ENCODE measurements at regions not wholly inside any gene's neighbourhood (a gene's known extent, or its start where the extent isn't known, plus 50 kb on each side); places are given as distances from the start of the nearest gene placed in this dataset.
A peak's percentile ranks its signal among the peaks of the same experiment; 100 is the strongest.

DNA sequence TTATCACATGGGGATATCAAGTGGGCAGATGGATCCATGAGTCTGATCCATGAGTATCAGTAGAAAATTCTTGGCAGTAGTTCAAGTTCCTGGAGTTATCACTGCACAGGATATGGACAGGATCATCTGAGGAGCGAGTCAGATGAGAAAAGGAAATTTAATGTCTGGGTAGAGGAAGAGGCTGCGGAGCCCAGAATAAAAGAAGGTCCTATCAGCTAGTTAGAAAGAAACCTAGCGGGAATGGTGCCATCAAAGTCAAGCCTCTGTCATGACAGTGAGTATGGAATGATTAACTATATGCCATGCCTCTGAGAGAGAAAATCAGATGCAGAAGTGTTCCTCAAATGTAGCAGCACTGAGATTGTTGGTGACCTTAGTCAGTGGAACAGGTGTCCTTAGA, 248.1 kb downstream of the PIK3R1 start:
- ChIA-PET CTCF (ENCODE audit: partially characterized antibody) (interaction anchor here (0.8 to 5.7 kb wide), 4 partner anchors 9 to 183 kb away, joined by 4 to 96 read pairs (median 8); no protein-coding TSS in a partner anchor), POLR2A (ENCODE audit: partially characterized antibody) (interaction anchor here (4.0 kb wide), 1 partner anchor 176 kb away, joined by 24 read pairs; no protein-coding TSS in a partner anchor)
- Mint-ChIP-seq H3K27me3 (no peaks in the 10 kb centered on the region), H3K36me3 (no peaks in the 10 kb centered on the region), H3K27ac (no peak overlapping the region), H3K4me3 (no peak overlapping the region), H3K4me1 (peaks cover 3 to 11% (median 4%) of the 10 kb centered on the region in 4 donors), H3K9me3 (no peaks in the 10 kb centered on the region)
- no peak for DNase-seq
- Histone ChIP-seq H3K27me3 (ENCODE audit: insufficient read depth, low read length) (no peaks in the 10 kb centered on the region), H3K27ac (ENCODE audit: low read depth, low read length) (no peak overlapping the region), H3K4me3 (ENCODE audit: low read length in 2 of 2) (no peak overlapping the region), H3K9me3 (ENCODE audit: control insufficient read depth in 1 of 2, low read length in 2 of 2) (no peaks in the 10 kb centered on the region), H3K4me1 (ENCODE audit: insufficient read depth, low read length) (peaks cover 25% of the 10 kb centered on the region), H3K36me3 (ENCODE audit: insufficient read depth, low read length) (no peaks in the 10 kb centered on the region)
- intact Hi-C loops (cut with micrococcal nuclease): no loop called here

DNA sequence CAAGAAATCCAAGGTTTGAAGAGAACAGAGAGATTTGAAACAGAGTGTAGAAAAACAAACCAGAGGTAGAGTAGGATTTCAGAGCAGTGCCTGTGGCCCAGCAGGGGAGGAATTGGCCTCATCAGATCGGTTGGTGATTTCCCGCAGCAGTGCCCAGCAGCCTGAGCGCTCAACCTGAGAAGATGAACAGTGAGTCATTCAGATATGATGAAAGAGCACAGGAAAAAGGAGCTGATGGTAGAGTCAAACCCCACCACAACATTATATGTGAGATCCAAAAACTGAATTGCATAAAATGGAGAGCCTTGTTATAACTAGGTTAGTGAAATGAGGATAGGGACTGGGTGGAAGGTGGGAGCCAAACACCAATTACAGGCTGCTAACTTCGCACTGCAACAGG, 248.9 kb downstream of the PIK3R1 start:
- ChIA-PET CTCF (ENCODE audit: partially characterized antibody) (interaction anchor here (1.2 to 3.3 kb wide), 3 partner anchors 164 to 209 kb away, joined by 5 to 12 read pairs (median 10); no protein-coding TSS in a partner anchor), POLR2A (ENCODE audit: partially characterized antibody) (interaction anchor here (0.6 to 1.2 kb wide), 3 partner anchors 178 to 249 kb away, joined by 3 read pairs; partner anchors contain the start of gene PIK3R1)
- H3K36me3 Mint-ChIP-seq: no peaks in the 10 kb centered on the region
- H3K27ac Mint-ChIP-seq: no peak overlapping the region
- no peaks in the 10 kb centered on the region for H3K9me3 Mint-ChIP-seq
- no peak overlapping the region for H3K4me3 Mint-ChIP-seq
- no peaks in the 10 kb centered on the region for H3K9me3 ChIP-seq (ENCODE audit: control insufficient read depth in 1 of 2, low read length in 2 of 2)
- no peaks in the 10 kb centered on the region for H3K27me3 ChIP-seq (ENCODE audit: insufficient read depth, low read length)
- no peaks in the 10 kb centered on the region for H3K36me3 ChIP-seq (ENCODE audit: insufficient read depth, low read length)
- intact Hi-C loops (cut with micrococcal nuclease): no loop called here
- H3K4me1 ChIP-seq (ENCODE audit: insufficient read depth, low read length): peaks cover 20% of the 10 kb centered on the region
- H3K27ac ChIP-seq (ENCODE audit: low read depth, low read length): no peak overlapping the region
- H3K27me3 Mint-ChIP-seq: peaks cover under 1 to 2% of the 10 kb centered on the region in 2 donors
- no peak overlapping the region for H3K4me3 ChIP-seq (ENCODE audit: low read length in 2 of 2)
- peak in 3 of 5 donors; percentile 7 to 52 (median 19) for DNase-seq
- peaks cover 0 to 5% (median 2%) of the 10 kb centered on the region in 4 donors for H3K4me1 Mint-ChIP-seq

DNA sequence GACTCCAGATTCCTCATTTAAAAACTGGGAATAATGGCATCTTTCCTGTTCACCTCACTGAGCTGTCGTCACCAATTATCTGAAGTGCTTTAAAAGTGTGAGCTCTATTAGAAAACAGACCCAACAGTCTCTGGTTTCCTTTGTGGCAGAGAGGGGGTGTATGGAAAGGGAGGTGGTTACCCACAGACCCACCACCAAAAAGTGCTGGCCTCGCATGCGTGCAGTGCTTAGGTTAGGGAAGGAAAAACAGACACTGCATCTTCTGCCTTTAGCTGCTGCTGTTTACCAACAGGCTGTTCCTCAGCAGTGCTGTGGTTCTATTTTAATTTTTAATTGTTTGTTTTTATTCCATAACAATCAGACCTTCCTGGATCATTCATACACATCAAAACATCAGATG, 249.6 kb downstream of the PIK3R1 start:
- intact Hi-C loops (cut with micrococcal nuclease): no loop called here
- no peak overlapping the region for H3K4me3 ChIP-seq (ENCODE audit: low read length in 2 of 2)
- H3K4me1 ChIP-seq (ENCODE audit: insufficient read depth, low read length): peaks cover 20% of the 10 kb centered on the region
- no peak overlapping the region for H3K4me3 Mint-ChIP-seq
- ChIA-PET CTCF (ENCODE audit: partially characterized antibody) (interaction anchor here (1.2 to 3.3 kb wide), 3 partner anchors 165 to 210 kb away, joined by 5 to 12 read pairs (median 10); no protein-coding TSS in a partner anchor), POLR2A (ENCODE audit: partially characterized antibody) (interaction anchor here (0.6 to 1.2 kb wide), 5 partner anchors 179 to 249 kb away, joined by 3 read pairs; partner anchors contain the start of gene PIK3R1)
- H3K27me3 ChIP-seq (ENCODE audit: insufficient read depth, low read length): no peaks in the 10 kb centered on the region
- H3K4me1 Mint-ChIP-seq: peaks cover 0 to 2% (median under 1%) of the 10 kb centered on the region in 4 donors
- DNase-seq: peak in 1 of 5 donors; percentile 6
- H3K27me3 Mint-ChIP-seq: peaks cover 1 to 2% of the 10 kb centered on the region in 2 donors
- H3K27ac ChIP-seq (ENCODE audit: low read depth, low read length): no peak overlapping the region
- peaks cover 0 to 1% (median 0%) of the 10 kb centered on the region in 8 donors for H3K9me3 Mint-ChIP-seq
- H3K9me3 ChIP-seq (ENCODE audit: control insufficient read depth in 1 of 2, low read length in 2 of 2): no peaks in the 10 kb centered on the region
- H3K36me3 Mint-ChIP-seq: no peaks in the 10 kb centered on the region
- H3K36me3 ChIP-seq (ENCODE audit: insufficient read depth, low read length): no peaks in the 10 kb centered on the region
- H3K27ac Mint-ChIP-seq: no peak overlapping the region

- no peaks in the 10 kb centered on the region for H3K9me3 ChIP-seq (ENCODE audit: control insufficient read depth in 1 of 2, low read length in 2 of 2)
- peaks cover 20% of the 10 kb centered on the region for H3K4me1 ChIP-seq (ENCODE audit: insufficient read depth, low read length)
- H3K27me3 ChIP-seq (ENCODE audit: insufficient read depth, low read length): no peaks in the 10 kb centered on the region
- no peak overlapping the region for H3K4me3 Mint-ChIP-seq
- H3K36me3 ChIP-seq (ENCODE audit: insufficient read depth, low read length): no peaks in the 10 kb centered on the region
- H3K27ac Mint-ChIP-seq: no peak overlapping the region
- CTCF ChIA-PET (ENCODE audit: partially characterized antibody): interaction anchor here (2.8 kb wide), 1 partner anchor 179 kb away, joined by 12 read pairs; no protein-coding TSS in a partner anchor
- H3K27ac ChIP-seq (ENCODE audit: low read depth, low read length): no peak overlapping the region
- H3K9me3 Mint-ChIP-seq: peaks cover 0 to 1% (median 0%) of the 10 kb centered on the region in 8 donors
- POLR2A ChIA-PET (ENCODE audit: partially characterized antibody): no interaction called here
- no peaks in the 10 kb centered on the region for H3K4me1 Mint-ChIP-seq
- no peak overlapping the region for H3K4me3 ChIP-seq (ENCODE audit: low read length in 2 of 2)
- H3K27me3 Mint-ChIP-seq: peaks cover 1 to 4% of the 10 kb centered on the region in 2 donors
- DNase-seq: no peak
- no peaks in the 10 kb centered on the region for H3K36me3 Mint-ChIP-seq
- intact Hi-C loops (cut with micrococcal nuclease): no loop called here
Measured at GRCh38 chr5:68465934-68466551, 250.5 kb downstream of the PIK3R1 start.

GRCh38 chr5:68467208-68467607, 251.7 kb downstream of the PIK3R1 start:
- Histone ChIP-seq H3K4me1 (ENCODE audit: insufficient read depth, low read length) (peaks cover 20% of the 10 kb centered on the region), H3K36me3 (ENCODE audit: insufficient read depth, low read length) (no peaks in the 10 kb centered on the region), H3K4me3 (ENCODE audit: low read length in 2 of 2) (no peak overlapping the region), H3K27ac (ENCODE audit: low read depth, low read length) (no peak overlapping the region), H3K27me3 (ENCODE audit: insufficient read depth, low read length) (no peaks in the 10 kb centered on the region), H3K9me3 (ENCODE audit: control insufficient read depth in 1 of 2, low read length in 2 of 2) (no peaks in the 10 kb centered on the region)
- CTCF ChIA-PET (ENCODE audit: partially characterized antibody): interaction anchor here (2.8 kb wide), 1 partner anchor 180 kb away, joined by 12 read pairs; no protein-coding TSS in a partner anchor
- no peak overlapping the region for H3K4me3 Mint-ChIP-seq
- H3K9me3 Mint-ChIP-seq: peaks cover 0 to 1% (median 0%) of the 10 kb centered on the region in 8 donors
- H3K27ac Mint-ChIP-seq: no peak overlapping the region
- DNase-seq: no peak
- H3K36me3 Mint-ChIP-seq: no peaks in the 10 kb centered on the region
- POLR2A ChIA-PET (ENCODE audit: partially characterized antibody): no interaction called here
- H3K27me3 Mint-ChIP-seq: peaks cover 1 to 6% of the 10 kb centered on the region in 2 donors
- no peaks in the 10 kb centered on the region for H3K4me1 Mint-ChIP-seq
- intact Hi-C loops (cut with micrococcal nuclease): no loop called here

DNA sequence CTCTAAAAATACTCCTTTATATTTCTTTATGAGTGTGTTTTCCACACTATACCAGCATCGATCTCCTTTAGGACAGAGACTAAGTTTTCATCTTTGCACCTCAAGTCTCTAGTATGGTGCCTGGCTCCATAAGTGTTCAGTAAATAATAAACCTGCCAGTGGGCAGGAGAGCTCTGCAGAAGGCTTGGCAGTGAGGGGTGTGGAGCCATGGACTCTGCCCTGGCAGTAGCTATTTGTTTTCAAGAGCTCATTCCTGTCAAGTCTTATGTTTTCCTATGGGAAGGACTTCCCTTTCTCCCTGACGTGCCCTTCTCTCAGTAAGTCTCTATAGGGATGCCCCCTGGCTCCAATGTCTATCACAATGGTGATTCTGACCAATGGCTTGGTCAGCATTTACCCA, 252.2 kb downstream of the PIK3R1 start:
- intact Hi-C loops (cut with micrococcal nuclease): no loop called here
- Mint-ChIP-seq H3K4me3 (no peak overlapping the region), H3K36me3 (no peaks in the 10 kb centered on the region), H3K9me3 (peaks cover 0 to 1% (median 0%) of the 10 kb centered on the region in 8 donors), H3K4me1 (no peaks in the 10 kb centered on the region), H3K27me3 (peaks cover 1 to 6% of the 10 kb centered on the region in 2 donors), H3K27ac (no peak overlapping the region)
- no peaks in the 10 kb centered on the region for H3K9me3 ChIP-seq (ENCODE audit: control insufficient read depth in 1 of 2, low read length in 2 of 2)
- peaks cover 20% of the 10 kb centered on the region for H3K4me1 ChIP-seq (ENCODE audit: insufficient read depth, low read length)
- ChIA-PET POLR2A (ENCODE audit: partially characterized antibody) (no interaction called here), CTCF (ENCODE audit: partially characterized antibody) (no interaction called here)
- no peaks in the 10 kb centered on the region for H3K36me3 ChIP-seq (ENCODE audit: insufficient read depth, low read length)
- no peaks in the 10 kb centered on the region for H3K27me3 ChIP-seq (ENCODE audit: insufficient read depth, low read length)
- H3K27ac ChIP-seq (ENCODE audit: low read depth, low read length): no peak overlapping the region
- DNase-seq: no peak
- H3K4me3 ChIP-seq (ENCODE audit: low read length in 2 of 2): no peak overlapping the region

DNA sequence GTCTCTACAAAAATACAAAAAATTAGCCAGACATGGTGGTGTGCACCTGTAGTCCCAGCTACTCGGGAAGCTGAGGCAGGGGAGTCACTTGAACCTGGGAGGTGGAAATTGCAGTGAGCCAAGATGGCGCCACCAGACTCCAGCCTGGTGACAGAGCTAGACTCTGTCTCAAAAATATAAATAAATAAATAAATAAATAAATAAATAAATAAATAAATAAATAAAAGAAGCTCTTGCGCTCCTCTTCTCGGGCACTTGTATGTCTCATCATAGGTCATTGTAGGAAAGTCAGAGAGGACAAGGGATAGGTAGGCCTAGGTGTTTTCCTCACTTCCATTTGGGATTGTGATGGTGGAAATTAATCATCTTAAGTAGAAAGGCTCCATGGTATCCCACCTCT, 252.8 kb downstream of the PIK3R1 start:
- ChIA-PET CTCF (ENCODE audit: partially characterized antibody) (no interaction called here), POLR2A (ENCODE audit: partially characterized antibody) (no interaction called here)
- Mint-ChIP-seq H3K4me1 (no peaks in the 10 kb centered on the region), H3K36me3 (no peaks in the 10 kb centered on the region), H3K4me3 (no peak overlapping the region), H3K9me3 (peaks cover 0 to 1% (median 0%) of the 10 kb centered on the region in 8 donors), H3K27ac (no peak overlapping the region), H3K27me3 (peaks cover 1 to 6% of the 10 kb centered on the region in 2 donors)
- Histone ChIP-seq H3K4me1 (ENCODE audit: insufficient read depth, low read length) (peaks cover 20% of the 10 kb centered on the region), H3K27ac (ENCODE audit: low read depth, low read length) (no peak overlapping the region), H3K9me3 (ENCODE audit: control insufficient read depth in 1 of 2, low read length in 2 of 2) (no peaks in the 10 kb centered on the region), H3K27me3 (ENCODE audit: insufficient read depth, low read length) (no peaks in the 10 kb centered on the region), H3K36me3 (ENCODE audit: insufficient read depth, low read length) (no peaks in the 10 kb centered on the region), H3K4me3 (ENCODE audit: low read length in 2 of 2) (no peak overlapping the region)
- no peak for DNase-seq
- intact Hi-C loops (cut with micrococcal nuclease): no loop called here

Data from CD4-positive, alpha-beta memory T cell (primary cell).